KMS-11 (cell line): ENCODE measurements at regions not wholly inside any gene's neighbourhood (a gene's known extent, or its start where the extent isn't known, plus 50 kb on each side); places are given as distances from the start of the nearest gene placed in this dataset.
A peak's percentile ranks its signal among the peaks of the same experiment; 100 is the strongest.

Experiments used
- H2AFZ ChIP-seq: fragments of 200-600 bp; sonication (generic); 2 replicates; pipeline ENCODE4 v1.6.1; 2016; ENCODE audit warnings: antibody characterized with exemption, mixed run types, low read depth
- H3K27ac ChIP-seq: fragments of 200-600 bp; sonication (generic); 2 replicates; pipeline ENCODE4 v1.6.1; 2016; ENCODE audit warnings: mild to moderate bottlenecking, mixed run types
- H3K27me3 ChIP-seq: fragments of 200-600 bp; sonication (generic); 2 replicates; pipeline ENCODE4 v1.6.1; 2017; ENCODE audit warnings: mild to moderate bottlenecking, low read depth, mixed run types, moderate library complexity; ENCODE audit not compliant: insufficient read depth
- H3K36me3 ChIP-seq: fragments of 200-600 bp; sonication (generic); 2 replicates; pipeline ENCODE4 v1.6.1; 2017; ENCODE audit warnings: mild to moderate bottlenecking, mixed run types; ENCODE audit not compliant: insufficient read depth
- H3K4me1 ChIP-seq: fragments of 200-600 bp; sonication (generic); 2 replicates; pipeline ENCODE4 v1.6.1; 2016; ENCODE audit warnings: mild to moderate bottlenecking, low read depth, mixed run types; ENCODE audit not compliant: poor library complexity, severe bottlenecking
- H3K4me2 ChIP-seq: fragments of 200-600 bp; sonication (generic); 2 replicates; pipeline ENCODE4 v1.7.0; 2016; ENCODE audit warnings: mild to moderate bottlenecking, mixed run types
- H3K4me3 ChIP-seq: fragments of 200-600 bp; sonication (generic); IDR thresholded peaks from 2 replicates; pipeline ENCODE4 v1.6.1; 2017; ENCODE audit warnings: low read depth, low read length, mixed read lengths; ENCODE audit not compliant: insufficient read depth
- H3K79me2 ChIP-seq: fragments of 200-600 bp; sonication (generic); 2 replicates; pipeline ENCODE4 v1.6.1; 2016; ENCODE audit warnings: low read depth, mixed run types; ENCODE audit not compliant: insufficient read depth
- H3K9ac ChIP-seq: fragments of 200-600 bp; sonication (generic); 2 replicates; pipeline ENCODE4 v1.6.1; 2016; ENCODE audit warnings: mild to moderate bottlenecking, mixed run types
- H4K20me1 ChIP-seq: fragments of 200-600 bp; sonication (generic); 2 replicates; pipeline ENCODE4 v1.6.1; 2016; ENCODE audit warnings: mild to moderate bottlenecking, mixed run types; ENCODE audit not compliant: insufficient read depth
- TF ChIP-seq, protein P1 (sequence below): fragments of 200-600 bp; sonication (generic); conservative IDR thresholded peaks from 2 replicates; pipeline ENCODE4 v1.6.1; 2017; ENCODE audit warnings: low read depth, mild to moderate bottlenecking, antibody characterized with exemption, low read length, moderate library complexity, mixed read lengths

DNA sequence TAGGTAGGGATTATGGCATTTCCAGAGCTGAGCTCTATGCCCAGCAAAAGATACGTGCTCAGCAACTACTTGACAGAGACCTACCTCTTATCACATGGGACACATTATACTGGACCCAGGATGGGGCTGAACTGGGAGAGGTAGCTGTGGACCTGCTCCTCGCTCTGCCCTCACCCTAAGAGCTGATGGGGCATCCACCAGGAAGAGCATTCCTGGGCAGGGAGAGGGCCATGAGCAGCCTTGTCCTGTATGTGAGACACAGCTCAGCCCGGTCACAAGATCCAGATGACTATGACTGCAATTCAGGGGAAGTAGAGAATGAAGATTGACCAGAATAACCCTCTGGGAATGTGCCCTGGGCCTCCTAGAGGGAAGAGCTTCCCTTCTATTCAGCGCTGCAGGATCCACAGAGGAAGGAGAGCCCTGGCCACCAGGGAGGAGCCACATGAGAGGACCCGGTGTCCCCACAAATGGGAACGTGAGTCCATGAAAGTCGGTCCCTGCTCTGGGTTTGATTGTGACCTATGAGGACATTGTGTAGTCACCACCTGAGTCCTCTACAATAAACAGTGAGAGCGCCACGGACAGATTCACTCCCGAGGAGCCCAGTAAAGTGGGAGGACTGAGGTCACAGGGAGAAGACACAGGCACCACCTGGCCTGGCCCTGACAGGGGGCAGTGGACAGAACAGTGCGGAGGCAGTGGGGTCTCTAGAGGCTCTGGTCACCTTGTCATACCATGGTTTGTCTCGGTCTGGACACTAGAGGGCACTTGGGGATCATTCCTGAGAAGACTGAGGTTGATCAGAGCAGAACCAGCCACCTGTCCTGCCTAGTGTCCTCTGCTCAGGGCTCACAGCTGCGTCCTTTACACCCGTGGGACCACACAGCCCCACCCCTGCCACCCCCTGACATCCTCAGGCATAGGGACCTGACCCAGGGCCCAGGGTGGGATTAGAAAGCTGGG lies 99.5 kb downstream of the ZNF280B start:
- H3K4me3 ChIP-seq, result no peak overlapping the region
- no peaks in the 10 kb centered on the region for H4K20me1 ChIP-seq
- no peak overlapping the region for H3K9ac ChIP-seq
- H3K36me3 ChIP-seq, result no peaks in the 10 kb centered on the region
- H3K27ac ChIP-seq, result no peak overlapping the region
- H3K79me2 ChIP-seq, result no peaks in the 10 kb centered on the region
- H3K4me1 ChIP-seq, result no peaks in the 10 kb centered on the region
- TF ChIP-seq, protein P1, sequence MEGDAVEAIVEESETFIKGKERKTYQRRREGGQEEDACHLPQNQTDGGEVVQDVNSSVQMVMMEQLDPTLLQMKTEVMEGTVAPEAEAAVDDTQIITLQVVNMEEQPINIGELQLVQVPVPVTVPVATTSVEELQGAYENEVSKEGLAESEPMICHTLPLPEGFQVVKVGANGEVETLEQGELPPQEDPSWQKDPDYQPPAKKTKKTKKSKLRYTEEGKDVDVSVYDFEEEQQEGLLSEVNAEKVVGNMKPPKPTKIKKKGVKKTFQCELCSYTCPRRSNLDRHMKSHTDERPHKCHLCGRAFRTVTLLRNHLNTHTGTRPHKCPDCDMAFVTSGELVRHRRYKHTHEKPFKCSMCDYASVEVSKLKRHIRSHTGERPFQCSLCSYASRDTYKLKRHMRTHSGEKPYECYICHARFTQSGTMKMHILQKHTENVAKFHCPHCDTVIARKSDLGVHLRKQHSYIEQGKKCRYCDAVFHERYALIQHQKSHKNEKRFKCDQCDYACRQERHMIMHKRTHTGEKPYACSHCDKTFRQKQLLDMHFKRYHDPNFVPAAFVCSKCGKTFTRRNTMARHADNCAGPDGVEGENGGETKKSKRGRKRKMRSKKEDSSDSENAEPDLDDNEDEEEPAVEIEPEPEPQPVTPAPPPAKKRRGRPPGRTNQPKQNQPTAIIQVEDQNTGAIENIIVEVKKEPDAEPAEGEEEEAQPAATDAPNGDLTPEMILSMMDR, result peak; percentile 44
- H3K27me3 ChIP-seq, result peaks cover 3% of the 10 kb centered on the region; the same call in 1 of the 2 replicates
- H2AFZ ChIP-seq, result no peak overlapping the region
- no peak overlapping the region for H3K4me2 ChIP-seq

DNA sequence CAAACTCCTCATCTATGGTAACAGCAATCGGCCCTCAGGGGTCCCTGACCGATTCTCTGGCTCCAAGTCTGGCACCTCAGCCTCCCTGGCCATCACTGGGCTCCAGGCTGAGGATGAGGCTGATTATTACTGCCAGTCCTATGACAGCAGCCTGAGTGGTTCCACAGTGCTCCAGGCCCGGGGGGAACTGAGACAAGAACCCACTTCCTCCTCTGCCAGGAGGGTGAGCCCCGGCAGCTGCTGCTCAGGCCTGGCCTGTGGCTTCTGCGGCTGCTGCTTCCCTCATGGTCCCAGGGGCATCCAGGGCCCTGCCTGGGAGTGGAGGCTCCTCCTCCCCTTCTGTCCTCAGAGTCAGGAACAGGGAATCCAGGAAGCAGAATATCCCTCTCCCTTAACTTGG lies 98.4 kb downstream of the ZNF280B start:
- TF ChIP-seq, protein P1, result no peak
- no peak overlapping the region for H3K4me2 ChIP-seq
- H3K27ac ChIP-seq, result no peak overlapping the region
- H3K27me3 ChIP-seq, result peaks cover 3% of the 10 kb centered on the region; the same call in 1 of the 2 replicates
- H2AFZ ChIP-seq, result no peak overlapping the region; the same call in 1 of the 2 replicates
- no peak overlapping the region for H3K4me3 ChIP-seq
- no peaks in the 10 kb centered on the region for H3K4me1 ChIP-seq
- H4K20me1 ChIP-seq, result no peaks in the 10 kb centered on the region
- no peaks in the 10 kb centered on the region for H3K79me2 ChIP-seq
- no peaks in the 10 kb centered on the region for H3K36me3 ChIP-seq
- no peak overlapping the region for H3K9ac ChIP-seq

DNA sequence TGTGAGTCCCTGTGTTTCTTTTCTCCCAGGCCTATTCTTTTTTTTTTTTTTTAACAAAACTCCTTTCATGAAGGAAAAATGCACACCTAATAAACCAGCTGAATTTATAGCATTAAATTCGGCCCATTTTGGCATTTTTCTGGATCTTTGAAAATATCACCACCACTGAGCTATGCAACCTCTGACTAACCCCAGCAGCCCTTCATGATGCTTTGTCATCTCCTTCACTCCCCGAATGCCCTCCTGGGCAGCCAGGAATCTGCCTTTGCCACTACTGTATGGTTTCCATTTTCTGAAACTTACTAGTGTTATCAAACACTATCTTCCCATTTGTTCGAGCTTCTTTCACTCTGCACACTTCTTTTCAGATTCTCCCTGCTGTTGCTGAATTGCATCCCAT lies 97.9 kb downstream of the ZNF280B start:
- TF ChIP-seq, protein P1, result no peak
- H2AFZ ChIP-seq, result no peak overlapping the region
- H3K4me2 ChIP-seq, result no peak overlapping the region
- no peak overlapping the region for H3K27ac ChIP-seq
- H3K36me3 ChIP-seq, result no peaks in the 10 kb centered on the region
- peaks cover 3% of the 10 kb centered on the region; the same call in 1 of the 2 replicates for H3K27me3 ChIP-seq
- no peak overlapping the region for H3K9ac ChIP-seq
- H3K4me1 ChIP-seq, result no peaks in the 10 kb centered on the region
- H3K79me2 ChIP-seq, result no peaks in the 10 kb centered on the region
- no peaks in the 10 kb centered on the region for H4K20me1 ChIP-seq
- no peak overlapping the region for H3K4me3 ChIP-seq

DNA sequence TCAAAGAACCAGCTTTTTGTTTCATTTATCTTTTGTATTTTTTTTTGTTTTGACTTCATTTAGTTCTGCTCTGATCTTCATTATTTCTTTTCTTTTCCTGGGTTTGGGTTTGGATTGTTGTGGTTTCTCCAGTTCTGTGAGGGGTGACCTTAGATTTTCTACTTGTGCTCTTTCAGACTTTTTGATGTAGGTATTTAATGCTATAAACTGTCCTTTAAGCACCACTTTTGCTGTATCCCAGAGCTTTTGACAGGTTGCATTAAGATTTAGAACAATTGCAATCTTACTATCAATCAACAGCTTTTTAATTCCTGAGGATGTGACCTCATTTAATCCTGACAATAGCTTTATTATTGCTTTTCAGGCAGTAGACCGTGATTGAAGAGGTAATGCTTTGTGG lies 94.3 kb downstream of the ZNF280B start:
- Histone ChIP-seq H3K9ac (no peak overlapping the region), H3K27me3 (no peaks in the 10 kb centered on the region), H3K27ac (no peak overlapping the region), H3K79me2 (no peaks in the 10 kb centered on the region), H3K4me1 (no peaks in the 10 kb centered on the region), H3K4me2 (no peak overlapping the region), H2AFZ (no peak overlapping the region), H4K20me1 (no peaks in the 10 kb centered on the region), H3K36me3 (no peaks in the 10 kb centered on the region), H3K4me3 (no peak overlapping the region)
- TF ChIP-seq, protein P1, result no peak
